ENCODE measurements at regions not wholly inside any gene's neighbourhood (a gene's known extent, or its start where the extent isn't known, plus 50 kb on each side); places are given as distances from the start of the nearest gene placed in this dataset.

DNA sequence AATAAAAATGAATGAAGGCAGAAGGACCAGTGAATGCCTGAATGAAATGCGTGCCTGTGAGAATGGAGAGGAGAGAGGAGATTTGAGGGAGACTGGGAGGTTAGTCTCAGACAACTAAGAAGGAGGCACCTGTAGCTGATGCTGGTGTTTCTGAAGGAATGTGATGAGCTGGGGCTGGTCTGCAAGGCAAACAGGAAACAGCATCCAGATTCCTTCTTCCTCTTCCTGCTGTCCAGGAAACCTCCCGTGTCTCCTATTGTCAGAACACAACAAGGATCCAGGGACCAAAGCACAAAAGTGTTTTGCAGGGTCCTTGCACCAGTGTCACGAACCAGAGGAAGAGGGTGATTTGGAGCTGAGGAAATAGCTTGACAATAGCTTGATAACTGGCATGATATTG, 50.4 kb upstream of the TAB2 start:
- Mint-ChIP-seq H3K36me3 (ENCODE audit: low read depth) (no peaks in the 10 kb centered on the region), H3K27ac (no peak overlapping the region), H3K4me3 (no peak overlapping the region), H3K4me1 (peaks cover 34% of the 10 kb centered on the region), H3K27me3 (no peaks in the 10 kb centered on the region)
- DNase-seq: no peak
- H3K9me3 ChIP-seq (ENCODE audit: control insufficient read depth, low read length, poor library complexity, severe bottlenecking): no peaks in the 10 kb centered on the region
- ATAC-seq: no peak

DNA sequence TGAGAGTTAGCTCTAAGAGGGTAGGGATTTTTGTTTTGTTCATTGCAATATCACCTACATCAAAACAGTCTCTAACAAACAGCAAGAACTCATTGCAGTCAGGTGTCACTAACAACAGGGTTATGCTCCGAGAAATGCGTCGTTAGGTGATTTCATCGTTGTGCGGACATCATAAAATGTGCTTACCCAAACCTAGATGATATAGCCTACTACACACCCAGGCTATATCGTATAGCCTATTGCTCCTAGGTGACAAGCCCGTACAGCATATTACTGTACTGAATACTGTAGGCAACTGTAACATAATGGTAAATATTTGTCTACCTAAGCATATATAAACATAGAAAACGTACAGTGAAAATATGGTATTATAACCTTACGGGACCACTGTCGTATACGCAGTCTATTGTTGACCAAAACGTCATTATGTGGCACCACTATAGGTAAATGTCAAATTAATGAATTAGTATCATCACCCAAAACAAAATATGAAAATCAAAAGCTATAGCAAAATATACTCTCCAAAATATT, 49.9 kb upstream of the TAB2 start:
- Mint-ChIP-seq H3K27ac (no peak overlapping the region), H3K4me1 (peaks cover 34% of the 10 kb centered on the region), H3K36me3 (ENCODE audit: low read depth) (no peaks in the 10 kb centered on the region), H3K4me3 (no peak overlapping the region), H3K27me3 (no peaks in the 10 kb centered on the region)
- no peaks in the 10 kb centered on the region for H3K9me3 ChIP-seq (ENCODE audit: control insufficient read depth, low read length, poor library complexity, severe bottlenecking)
- no peak for ATAC-seq
- no peak for DNase-seq

All from T-helper 17 cell (primary cell).